ENCODE measurements at regions not wholly inside any gene's neighbourhood (a gene's known extent, or its start where the extent isn't known, plus 50 kb on each side); places are given as distances from the start of the nearest gene placed in this dataset.

GRCh38 chr6:16832721-16833120, 71.5 kb upstream of the ATXN1 start:
- Histone ChIP-seq H3K9me3 (no peaks in the 10 kb centered on the region), H3K27me3 (no peaks in the 10 kb centered on the region), H3K27ac (no peak overlapping the region), H3K36me3 (ENCODE audit: low read depth, missing control alignments) (no peaks in the 10 kb centered on the region), H3K4me1 (no peaks in the 10 kb centered on the region), H3K4me3 (no peak overlapping the region)
- intact Hi-C loops (cut with DNase I; ENCODE audit: low total_unique reads): no loop called here
- 92 to 97% methylated on average over 6 of the region's 6 CpGs for WGBS, 2 donors
- TF ChIP-seq POLR2A (IDR thresholded peaks at IDR 0.05): no peak
- DNase-seq: no peak

DNA sequence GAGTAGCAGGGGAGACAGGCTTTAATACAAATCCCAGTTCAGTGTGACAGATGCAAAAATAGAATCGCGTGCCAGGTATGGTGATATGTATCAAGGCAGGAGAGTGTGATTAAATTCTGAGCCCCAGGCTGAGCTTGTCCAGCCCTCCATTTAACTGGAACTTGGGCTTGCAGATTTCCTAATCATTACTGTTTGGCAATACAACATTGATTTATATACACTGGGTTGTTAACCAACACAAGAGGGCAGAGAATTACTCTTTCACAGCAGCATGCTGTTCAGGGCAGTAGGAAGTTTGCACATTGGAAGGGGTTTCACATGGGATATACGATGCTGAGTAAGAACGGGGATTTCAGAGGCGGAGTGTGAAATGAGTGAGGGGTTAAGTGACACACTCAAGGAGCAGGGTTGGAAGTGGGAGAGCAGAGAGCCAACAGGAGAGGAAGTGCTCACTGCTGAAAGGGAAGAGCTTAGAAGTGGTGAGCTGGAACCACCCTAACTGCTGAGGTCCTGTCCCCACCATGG, 70.8 kb upstream of the ATXN1 start:
- no peak overlapping the region for H3K4me3 ChIP-seq
- H3K4me1 ChIP-seq: no peaks in the 10 kb centered on the region
- no peaks in the 10 kb centered on the region for H3K36me3 ChIP-seq (ENCODE audit: low read depth, missing control alignments)
- WGBS, 2 donors: 73 to 77% methylated on average over 5 of the region's 5 CpGs
- no peak overlapping the region for H3K27ac ChIP-seq
- intact Hi-C loops (cut with DNase I; ENCODE audit: low total_unique reads): no loop called here
- H3K9me3 ChIP-seq: no peaks in the 10 kb centered on the region
- H3K27me3 ChIP-seq: no peaks in the 10 kb centered on the region
- no peak for DNase-seq
- TF ChIP-seq POLR2A (IDR thresholded peaks at IDR 0.05): no peak
- no peak for TF ChIP-seq CTCF (IDR thresholded peaks at IDR 0.05)

DNA sequence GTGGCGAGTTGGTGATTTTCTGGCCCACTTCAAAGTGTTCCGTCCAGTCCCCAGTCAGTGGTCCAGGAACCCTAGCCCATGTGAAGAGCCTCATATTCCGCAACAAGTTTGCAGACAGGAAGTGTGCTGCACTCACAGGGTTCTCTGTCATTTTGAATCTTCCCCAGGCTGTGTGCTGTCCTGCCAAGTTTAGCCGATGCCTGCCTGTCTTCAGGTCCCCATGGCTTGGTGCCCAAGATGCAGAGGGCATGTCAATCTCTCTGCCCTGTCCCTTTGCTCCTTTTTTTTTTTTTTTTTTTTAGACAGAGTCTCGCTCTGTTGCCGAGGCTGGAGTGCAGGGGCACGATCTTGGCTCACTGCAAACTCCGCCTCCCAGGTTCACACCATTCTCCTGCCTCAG, 69.9 kb upstream of the ATXN1 start:
- Histone ChIP-seq H3K9me3 (no peaks in the 10 kb centered on the region), H3K36me3 (ENCODE audit: low read depth, missing control alignments) (no peaks in the 10 kb centered on the region), H3K4me1 (no peaks in the 10 kb centered on the region), H3K4me3 (no peak overlapping the region), H3K27ac (no peak overlapping the region), H3K27me3 (no peaks in the 10 kb centered on the region)
- 73 to 76% methylated on average over 8 of the region's 8 CpGs for WGBS, 2 donors
- no peak for TF ChIP-seq CTCF (IDR thresholded peaks at IDR 0.05)
- no peak for TF ChIP-seq POLR2A (IDR thresholded peaks at IDR 0.05)
- DNase-seq: no peak
- intact Hi-C loops (cut with DNase I; ENCODE audit: low total_unique reads): no loop called here

DNA sequence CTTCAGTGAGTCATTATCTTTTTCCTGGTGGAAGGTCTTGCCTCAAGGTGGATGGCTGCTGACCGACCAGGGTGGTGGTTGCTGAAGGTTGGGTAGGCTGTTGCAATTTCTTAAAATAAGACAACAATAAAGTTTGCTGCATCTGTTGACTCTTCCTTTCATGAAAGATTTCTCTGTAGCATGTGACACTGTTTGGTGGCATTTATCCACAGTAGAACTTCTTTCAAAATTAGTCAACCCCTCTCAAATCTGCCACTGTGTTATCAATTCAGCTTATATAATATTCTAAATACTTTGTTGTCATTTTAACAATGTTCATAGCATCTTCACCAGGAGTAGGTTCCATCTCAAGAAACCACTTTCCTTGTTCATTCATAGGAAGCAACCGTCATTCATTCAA, 66.8 kb upstream of the ATXN1 start:
- H3K27ac ChIP-seq: no peak overlapping the region
- TF ChIP-seq POLR2A (IDR thresholded peaks at IDR 0.05) (no peak), CTCF (IDR thresholded peaks at IDR 0.05) (no peak)
- no peaks in the 10 kb centered on the region for H3K9me3 ChIP-seq
- no peaks in the 10 kb centered on the region for H3K27me3 ChIP-seq
- H3K4me1 ChIP-seq: no peaks in the 10 kb centered on the region
- no peak for DNase-seq
- intact Hi-C loops (cut with DNase I; ENCODE audit: low total_unique reads): no loop called here
- WGBS, 2 donors: 90 to 91% methylated on average over 2 of the region's 2 CpGs
- no peaks in the 10 kb centered on the region for H3K36me3 ChIP-seq (ENCODE audit: low read depth, missing control alignments)
- H3K4me3 ChIP-seq: no peak overlapping the region

DNA sequence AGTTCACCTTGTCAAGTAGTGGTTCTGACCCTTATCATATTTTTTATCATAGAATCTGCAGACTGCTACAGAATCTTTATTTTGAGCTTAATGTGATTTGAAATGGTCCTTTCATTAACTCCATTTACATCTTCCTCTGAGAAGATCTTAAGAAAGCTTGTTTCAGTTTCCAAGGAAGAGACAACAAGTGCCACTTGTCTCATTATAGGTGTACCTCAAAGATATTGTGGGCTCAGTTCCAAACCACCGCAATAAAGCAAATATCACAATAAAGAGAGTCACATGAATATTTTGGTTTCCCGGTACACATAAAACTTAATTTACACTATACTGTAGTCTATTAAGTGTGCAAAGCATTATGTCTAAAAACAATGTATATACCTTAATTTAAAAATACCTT, 66.4 kb upstream of the ATXN1 start:
- H3K27me3 ChIP-seq: no peaks in the 10 kb centered on the region
- 80 to 93% methylated on average over 2 of the region's 2 CpGs for WGBS, 2 donors
- no peaks in the 10 kb centered on the region for H3K9me3 ChIP-seq
- no peak for TF ChIP-seq POLR2A (IDR thresholded peaks at IDR 0.05)
- no peak for TF ChIP-seq CTCF (IDR thresholded peaks at IDR 0.05)
- H3K27ac ChIP-seq: no peak overlapping the region
- no peak overlapping the region for H3K4me3 ChIP-seq
- no peaks in the 10 kb centered on the region for H3K4me1 ChIP-seq
- H3K36me3 ChIP-seq (ENCODE audit: low read depth, missing control alignments): no peaks in the 10 kb centered on the region
- DNase-seq: no peak
- intact Hi-C loops (cut with DNase I; ENCODE audit: low total_unique reads): no loop called here

All from testis (tissue), 2 donors.